GM21515 (cell line): ENCODE measurements at regions not wholly inside any gene's neighbourhood (a gene's known extent, or its start where the extent isn't known, plus 50 kb on each side); places are given as distances from the start of the nearest gene placed in this dataset.

Source experiments
- ATAC-seq: cut with Tn5 transposase; IDR thresholded peaks from one replicate; pipeline ENCODE4 v1.9.1; 2021; ENCODE audit not compliant: unreplicated experiment

- ATAC-seq: no peak
These were observed 90.8 kb upstream of the CALM2 start for GRCh38 chr2:47266939-47267710.

DNA sequence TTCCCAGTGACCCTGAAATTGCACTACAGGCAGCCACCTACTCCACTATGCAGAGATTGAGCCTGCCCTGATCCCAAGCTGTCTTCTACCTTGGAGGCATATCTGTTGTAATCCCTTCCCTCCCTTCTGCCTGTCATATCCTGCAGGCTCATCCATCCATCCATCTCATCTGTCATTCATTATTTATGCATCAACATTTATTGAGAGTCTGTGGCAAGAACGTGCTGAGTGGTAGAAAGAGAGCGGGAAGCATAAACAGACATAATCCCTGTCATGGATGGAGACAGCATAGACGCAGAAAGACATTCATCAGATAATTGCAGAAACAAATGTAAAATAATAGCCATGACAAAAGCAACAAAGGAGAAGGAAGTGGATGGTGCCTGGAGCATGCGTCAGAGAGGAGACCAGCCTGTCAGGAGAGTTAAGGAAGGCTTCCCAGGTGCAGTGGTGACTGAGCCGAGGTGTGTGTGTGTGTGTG lies 89.5 kb upstream of the CALM2 start:
- no peak for ATAC-seq

DNA sequence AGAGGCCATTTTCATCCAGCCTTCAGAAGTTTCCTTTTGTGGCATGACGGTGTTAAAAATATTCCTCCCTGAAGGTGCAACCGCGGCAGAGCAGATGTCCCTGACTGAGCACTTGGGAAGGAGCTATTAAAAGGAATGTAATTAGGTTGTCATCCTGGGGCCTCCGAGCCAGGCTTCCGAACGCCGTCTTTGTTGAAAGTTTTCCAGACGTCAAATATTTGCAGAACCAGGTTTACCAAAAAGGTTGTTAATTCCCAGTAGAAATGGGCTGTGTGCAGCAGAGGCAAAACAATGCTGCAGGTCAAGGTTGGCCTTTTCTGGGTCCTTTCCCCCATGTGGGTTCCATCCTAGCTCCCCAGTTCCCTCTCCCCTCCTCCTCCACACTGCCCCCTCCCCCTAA lies 88.8 kb upstream of the CALM2 start:
- no peak for ATAC-seq

DNA sequence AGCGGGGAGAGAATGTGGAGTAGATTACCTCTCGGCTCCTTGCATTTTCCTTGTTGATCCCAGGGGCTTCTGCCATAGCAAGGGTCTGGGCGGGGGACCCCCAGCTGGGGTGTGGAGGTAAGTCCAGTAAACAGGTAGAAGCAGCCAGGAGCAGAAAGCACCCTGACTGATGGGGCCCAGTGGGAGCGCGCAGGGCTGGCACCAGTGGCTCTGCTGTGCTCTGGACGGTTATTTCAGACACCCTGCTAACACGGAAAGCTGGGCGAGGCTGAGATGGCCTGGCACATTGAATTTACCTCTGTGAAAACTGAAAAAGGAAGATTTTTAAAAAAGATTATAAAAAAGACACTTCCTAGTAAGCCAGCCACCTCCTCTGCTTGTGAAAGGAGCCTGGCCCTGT lies 88.4 kb upstream of the CALM2 start:
- ATAC-seq: no peak

- ATAC-seq: no peak
These were observed 87.8 kb upstream of the CALM2 start for GRCh38 chr2:47264143-47264542.

- ATAC-seq: no peak
These were observed 86.3 kb upstream of the CALM2 start for GRCh38 chr2:47262657-47263056.

DNA sequence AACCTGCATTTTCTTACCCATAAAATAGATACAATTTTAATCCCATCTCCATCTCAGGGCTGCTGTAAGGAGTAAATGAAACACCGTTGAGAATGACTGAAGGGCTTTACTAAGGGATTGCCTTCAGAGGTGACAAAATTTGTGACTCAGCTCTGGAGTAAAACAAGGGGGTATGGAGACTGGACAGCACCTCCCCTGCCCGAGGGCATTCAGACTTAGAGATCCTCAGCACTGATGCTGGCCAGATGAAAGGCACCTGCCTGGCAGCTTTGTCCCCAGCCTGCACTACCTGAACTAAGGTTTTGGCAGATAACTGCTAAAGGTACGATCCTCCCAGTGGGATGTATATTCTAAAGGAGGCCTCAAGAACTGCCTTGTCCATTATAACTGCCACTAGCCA lies 84.7 kb upstream of the CALM2 start:
- no peak for ATAC-seq

DNA sequence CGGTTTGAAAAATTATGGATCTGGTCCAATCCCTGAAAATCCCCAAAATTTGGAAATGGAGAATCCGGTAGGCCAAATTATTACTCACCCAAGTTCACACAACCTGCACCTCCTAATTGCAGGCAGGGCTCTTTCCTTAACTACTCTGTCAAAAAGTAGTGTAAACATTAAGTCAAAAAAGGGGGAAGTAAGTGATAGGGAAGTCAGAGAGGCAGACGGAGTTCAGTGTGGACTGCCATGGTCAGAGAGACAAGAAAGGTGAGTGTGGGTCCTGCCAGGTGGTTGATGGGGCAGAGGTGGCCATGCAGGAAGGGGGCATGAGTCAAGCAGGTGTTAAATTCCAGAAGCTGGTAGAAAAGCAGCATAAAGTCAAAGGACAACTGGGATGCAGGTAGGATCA lies 83.5 kb upstream of the CALM2 start:
- no peak for ATAC-seq

DNA sequence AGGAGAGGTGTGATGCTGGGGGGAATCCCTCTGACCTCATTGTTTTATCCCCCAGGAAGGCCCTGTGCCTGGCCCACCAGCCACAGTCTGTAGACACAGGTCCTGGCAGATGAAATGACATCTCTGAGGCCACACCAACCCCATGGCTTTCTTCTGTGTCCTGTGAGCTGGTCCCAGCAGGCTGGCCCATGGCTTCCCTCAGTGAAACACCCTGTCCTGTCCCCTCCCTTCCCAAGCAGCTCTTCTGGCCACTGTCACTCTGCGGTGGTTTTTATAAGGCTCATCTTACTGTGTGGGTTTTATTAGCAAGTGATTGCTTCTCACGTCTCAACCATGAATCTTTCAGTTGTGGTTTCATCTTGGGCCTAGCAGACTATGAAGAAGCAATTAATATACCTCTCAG lies 81.6 kb upstream of the CALM2 start:
- no peak for ATAC-seq

- ATAC-seq: no peak
These were observed 80.2 kb upstream of the CALM2 start for GRCh38 chr2:47256416-47257087.

- no peak for ATAC-seq
These were observed 79.5 kb upstream of the CALM2 start for GRCh38 chr2:47255794-47256193.

GRCh38 chr2:47254464-47254863 lies 78.2 kb upstream of the CALM2 start:
- no peak for ATAC-seq

DNA sequence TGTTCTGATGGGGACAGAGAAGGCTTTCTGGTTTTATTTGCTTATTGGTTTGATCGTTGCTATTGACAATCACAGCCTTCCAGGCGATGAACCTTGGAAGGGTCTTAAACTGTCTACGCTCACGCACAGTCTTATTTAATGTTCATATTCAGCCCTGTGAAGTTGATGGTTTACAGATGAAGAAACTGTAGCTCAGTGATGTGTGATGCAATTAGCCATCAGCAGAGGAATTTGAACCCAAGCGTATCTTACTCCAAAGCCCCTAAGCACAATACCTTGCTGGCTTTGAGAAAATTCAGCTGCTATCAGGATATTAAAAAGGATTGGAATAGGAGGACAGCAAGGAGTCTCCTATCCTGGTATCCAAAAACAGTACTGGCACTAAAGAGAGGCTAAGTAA lies 77.1 kb upstream of the CALM2 start:
- ATAC-seq: no peak

- ATAC-seq: no peak
These were observed 75.0 kb upstream of the CALM2 start for GRCh38 chr2:47251404-47251675.

- no peak for ATAC-seq
These were observed 74.5 kb upstream of the CALM2 start for GRCh38 chr2:47250586-47251403.

DNA sequence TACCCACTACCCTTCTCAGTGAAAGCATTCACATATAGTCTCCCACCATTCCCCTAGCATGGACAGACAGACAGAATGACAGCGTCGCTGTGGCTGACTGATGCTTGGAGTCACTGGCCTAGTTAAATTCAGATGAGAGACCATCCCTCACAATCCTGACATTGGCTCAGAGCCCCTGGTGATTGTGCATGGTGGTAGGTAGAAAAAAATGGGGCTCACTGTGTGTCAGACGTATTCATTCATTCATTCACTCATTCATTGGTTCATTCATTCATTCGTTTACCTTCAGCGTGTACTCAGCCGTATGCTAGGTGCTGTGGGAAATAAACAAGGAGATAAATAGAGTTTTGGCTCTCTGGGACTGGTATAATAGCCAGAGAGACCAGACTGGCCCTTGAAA lies 73.6 kb upstream of the CALM2 start:
- no peak for ATAC-seq

- no peak for ATAC-seq
These were observed 73.0 kb upstream of the CALM2 start for GRCh38 chr2:47249157-47249900.

DNA sequence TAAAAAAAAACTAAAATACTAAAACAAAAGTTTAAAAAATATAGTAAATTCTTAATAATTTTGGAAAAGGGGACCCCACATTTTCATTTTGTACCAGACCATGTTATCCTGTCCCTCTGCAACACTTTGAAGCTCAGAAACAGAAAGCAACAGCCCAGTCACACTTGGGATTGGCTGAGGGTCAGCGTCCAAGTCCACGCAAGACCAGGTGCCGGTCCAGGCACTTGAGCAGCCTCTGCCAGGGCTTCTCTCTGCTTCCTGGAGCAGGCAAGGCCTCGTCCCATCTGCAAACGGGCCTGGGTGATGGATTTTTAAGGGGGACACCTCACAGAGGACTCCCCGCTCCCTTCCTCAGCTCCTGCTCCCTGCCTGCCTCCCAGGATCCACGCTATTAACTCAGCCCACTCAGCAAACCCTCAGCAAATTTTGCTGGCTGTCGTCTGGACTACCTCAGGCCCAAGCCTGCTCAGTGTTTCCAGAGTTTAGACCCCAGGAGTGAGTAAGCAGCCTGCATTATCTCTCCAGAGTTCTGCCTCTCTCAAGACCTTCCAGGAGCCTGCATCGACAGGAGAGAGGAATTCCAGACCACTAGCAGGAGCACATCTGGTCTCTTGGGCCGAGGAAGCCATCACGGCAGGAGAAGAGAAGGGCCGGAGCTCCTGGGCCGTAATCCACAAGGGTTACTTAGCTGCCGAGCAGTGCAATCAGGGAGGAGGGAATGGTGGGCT lies 67.4 kb upstream of the CALM2 start:
- no peak for ATAC-seq

DNA sequence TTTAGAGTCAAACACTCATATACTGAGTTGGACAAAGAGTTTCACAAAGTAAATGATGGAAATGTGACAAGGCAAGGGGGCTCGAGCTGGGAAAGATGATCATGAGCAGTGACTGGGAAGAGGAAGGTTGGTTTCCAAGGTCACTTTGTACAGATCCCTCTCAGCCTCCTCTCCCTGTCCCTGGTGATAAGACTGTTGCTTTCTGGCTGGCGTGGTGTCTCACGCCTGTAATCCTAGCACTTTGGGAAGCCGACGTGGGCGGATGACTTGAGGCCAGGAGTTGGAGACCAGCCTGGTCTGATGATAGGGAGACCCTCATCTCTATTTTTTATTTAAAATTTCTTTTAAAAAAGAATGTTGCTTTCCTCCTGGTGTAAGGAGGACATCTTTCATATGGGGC lies 65.4 kb upstream of the CALM2 start:
- ATAC-seq: no peak

GRCh38 chr2:47239119-47239969 lies 63.0 kb upstream of the CALM2 start:
- no peak for ATAC-seq
